ENCODE measurements at regions not wholly inside any gene's neighbourhood (a gene's known extent, or its start where the extent isn't known, plus 50 kb on each side); places are given as distances from the start of the nearest gene placed in this dataset.

- H3K79me2 ChIP-seq (ENCODE audit: low read length), result no peaks in the 10 kb centered on the region
- TF ChIP-seq EZH2phosphoT487 (IDR thresholded peaks at IDR 0.05; ENCODE audit: low read depth), result no peak
- TF ChIP-seq CTCF (IDR thresholded peaks at IDR 0.05; ENCODE audit: low read depth, low read length), result no peak
- H2AFZ ChIP-seq (ENCODE audit: low read depth, low read length), result no peak overlapping the region
- no peak overlapping the region for H3K27ac ChIP-seq (ENCODE audit: low read length)
- no peak overlapping the region for H3K4me3 ChIP-seq (ENCODE audit: low read length)
- no peak overlapping the region for H3K4me2 ChIP-seq (ENCODE audit: low read length)
- no peaks in the 10 kb centered on the region for H4K20me1 ChIP-seq (ENCODE audit: insufficient read depth, low read length)
- peaks cover 14% of the 10 kb centered on the region; the same call in 1 of the 2 replicates for H3K27me3 ChIP-seq (ENCODE audit: low read depth, low read length)
- H3K9me3 ChIP-seq (ENCODE audit: insufficient read depth, low read length), result no peaks in the 10 kb centered on the region
- H3K36me3 ChIP-seq (replicated peaks; ENCODE audit: low read depth, low read length), result no peaks in the 10 kb centered on the region
- H3K9ac ChIP-seq (ENCODE audit: low read length), result no peak overlapping the region
- H3K4me1 ChIP-seq (ENCODE audit: low read length), result no peaks in the 10 kb centered on the region
Measured at GRCh38 chr14:34270361-34270760, 191.7 kb downstream of the SPTSSA start.

GRCh38 chr14:34266344-34266743, 195.7 kb downstream of the SPTSSA start:
- TF ChIP-seq CTCF (IDR thresholded peaks at IDR 0.05; ENCODE audit: low read depth, low read length) (no peak), EZH2phosphoT487 (IDR thresholded peaks at IDR 0.05; ENCODE audit: low read depth) (no peak)
- H3K36me3 ChIP-seq (replicated peaks; ENCODE audit: low read depth, low read length), result no peaks in the 10 kb centered on the region

GRCh38 chr14:34262127-34262910, 199.7 kb downstream of the SPTSSA start:
- H3K27me3 ChIP-seq (ENCODE audit: low read depth, low read length), result peaks cover 28% of the 10 kb centered on the region
- no peaks in the 10 kb centered on the region for H3K36me3 ChIP-seq (replicated peaks; ENCODE audit: low read depth, low read length)
- no peaks in the 10 kb centered on the region for H3K79me2 ChIP-seq (ENCODE audit: low read length)
- H3K9me3 ChIP-seq (ENCODE audit: insufficient read depth, low read length), result no peaks in the 10 kb centered on the region
- H2AFZ ChIP-seq (ENCODE audit: low read depth, low read length), result no peak overlapping the region
- H3K4me2 ChIP-seq (ENCODE audit: low read length), result no peak overlapping the region
- H3K4me1 ChIP-seq (ENCODE audit: low read length), result no peaks in the 10 kb centered on the region
- H3K9ac ChIP-seq (ENCODE audit: low read length), result no peak overlapping the region
- no peaks in the 10 kb centered on the region for H4K20me1 ChIP-seq (ENCODE audit: insufficient read depth, low read length)
- TF ChIP-seq CTCF (IDR thresholded peaks at IDR 0.05; ENCODE audit: low read depth, low read length) (no peak), EZH2phosphoT487 (IDR thresholded peaks at IDR 0.05; ENCODE audit: low read depth) (no peak)
- no peak overlapping the region for H3K4me3 ChIP-seq (ENCODE audit: low read length)
- H3K27ac ChIP-seq (ENCODE audit: low read length), result no peak overlapping the region

More at GRCh38 chr14:34266344-34266743, 195.7 kb downstream of the SPTSSA start:
- H3K9me3 ChIP-seq (ENCODE audit: insufficient read depth, low read length), result no peaks in the 10 kb centered on the region
- H4K20me1 ChIP-seq (ENCODE audit: insufficient read depth, low read length), result no peaks in the 10 kb centered on the region
- H3K27me3 ChIP-seq (ENCODE audit: low read depth, low read length), result peaks cover 22% of the 10 kb centered on the region
- no peak overlapping the region for H3K4me3 ChIP-seq (ENCODE audit: low read length)
- no peak overlapping the region for H3K27ac ChIP-seq (ENCODE audit: low read length)
- H3K9ac ChIP-seq (ENCODE audit: low read length), result no peak overlapping the region
- no peaks in the 10 kb centered on the region for H3K79me2 ChIP-seq (ENCODE audit: low read length)
- H2AFZ ChIP-seq (ENCODE audit: low read depth, low read length), result no peak overlapping the region
- no peak overlapping the region for H3K4me2 ChIP-seq (ENCODE audit: low read length)
- no peaks in the 10 kb centered on the region for H3K4me1 ChIP-seq (ENCODE audit: low read length)

GRCh38 chr14:34259996-34260395, 202.0 kb downstream of the SPTSSA start:
- Histone ChIP-seq H3K4me2 (ENCODE audit: low read length) (no peak overlapping the region), H3K4me1 (ENCODE audit: low read length) (no peaks in the 10 kb centered on the region), H2AFZ (ENCODE audit: low read depth, low read length) (no peak overlapping the region), H3K36me3 (replicated peaks; ENCODE audit: low read depth, low read length) (no peaks in the 10 kb centered on the region), H3K79me2 (ENCODE audit: low read length) (no peaks in the 10 kb centered on the region), H3K9ac (ENCODE audit: low read length) (no peak overlapping the region), H3K4me3 (ENCODE audit: low read length) (no peak overlapping the region), H4K20me1 (ENCODE audit: insufficient read depth, low read length) (no peaks in the 10 kb centered on the region), H3K27ac (ENCODE audit: low read length) (no peak overlapping the region), H3K27me3 (ENCODE audit: low read depth, low read length) (peaks cover 28% of the 10 kb centered on the region), H3K9me3 (ENCODE audit: insufficient read depth, low read length) (no peaks in the 10 kb centered on the region)
- no peak for TF ChIP-seq EZH2phosphoT487 (IDR thresholded peaks at IDR 0.05; ENCODE audit: low read depth)
- TF ChIP-seq CTCF (IDR thresholded peaks at IDR 0.05; ENCODE audit: low read depth, low read length), result no peak

Data from OCI-LY3 (cell line).